GM12891 (cell line): ENCODE measurements at regions not wholly inside any gene's neighbourhood (a gene's known extent, or its start where the extent isn't known, plus 50 kb on each side); places are given as distances from the start of the nearest gene placed in this dataset.

Experiments used
- POLR2A ChIP-seq: IDR thresholded peaks from 2 replicates; pipeline ENCODE4 v1.6.1; 2011; ENCODE audit warnings: low read depth, low read length, control low read depth
- POLR2AphosphoS5 ChIP-seq: IDR thresholded peaks from 2 replicates; pipeline ENCODE4 v1.6.1; 2011; ENCODE audit warnings: low read depth, low read length, control low read depth
- SPI1 ChIP-seq: IDR thresholded peaks from 2 replicates; pipeline ENCODE4 v1.6.1; 2011; ENCODE audit warnings: low read depth, low read length, control low read depth
- TAF1 ChIP-seq: IDR thresholded peaks from 2 replicates; pipeline ENCODE4 v1.6.1; 2011; ENCODE audit warnings: low read depth, low read length, control low read depth

- TF ChIP-seq POLR2A (no peak), SPI1 (no peak), POLR2AphosphoS5 (no peak), TAF1 (no peak)
These were observed 65.8 kb upstream of the KRTAP11-1 start for GRCh38 chr21:30947141-30947540.
